ENCODE measurements at regions not wholly inside any gene's neighbourhood (a gene's known extent, or its start where the extent isn't known, plus 50 kb on each side); places are given as distances from the start of the nearest gene placed in this dataset.

DNA sequence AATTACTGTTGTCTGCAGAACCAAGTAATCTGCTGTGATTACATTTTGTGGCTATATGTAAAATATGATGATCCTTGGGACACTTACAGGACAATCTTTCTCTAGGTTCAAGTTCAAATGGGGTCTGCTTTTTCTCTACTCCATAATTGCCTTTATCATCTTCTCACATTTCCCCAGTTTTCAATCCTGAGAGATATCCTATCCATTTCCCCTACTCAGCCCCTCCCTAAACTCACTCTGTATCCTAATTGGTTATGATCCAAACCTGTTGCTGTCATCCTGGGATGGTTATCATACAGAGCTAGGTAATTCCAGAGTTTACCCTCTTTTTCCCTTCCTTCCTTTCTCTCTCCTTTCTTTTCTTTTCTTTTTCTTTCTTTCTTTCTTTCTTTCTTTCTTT is 100.5 kb upstream of the ELAC2 start:
- DNase-seq (ENCODE audit: extremely low read depth, low read depth): no peak
- TF ChIP-seq, protein P1, sequence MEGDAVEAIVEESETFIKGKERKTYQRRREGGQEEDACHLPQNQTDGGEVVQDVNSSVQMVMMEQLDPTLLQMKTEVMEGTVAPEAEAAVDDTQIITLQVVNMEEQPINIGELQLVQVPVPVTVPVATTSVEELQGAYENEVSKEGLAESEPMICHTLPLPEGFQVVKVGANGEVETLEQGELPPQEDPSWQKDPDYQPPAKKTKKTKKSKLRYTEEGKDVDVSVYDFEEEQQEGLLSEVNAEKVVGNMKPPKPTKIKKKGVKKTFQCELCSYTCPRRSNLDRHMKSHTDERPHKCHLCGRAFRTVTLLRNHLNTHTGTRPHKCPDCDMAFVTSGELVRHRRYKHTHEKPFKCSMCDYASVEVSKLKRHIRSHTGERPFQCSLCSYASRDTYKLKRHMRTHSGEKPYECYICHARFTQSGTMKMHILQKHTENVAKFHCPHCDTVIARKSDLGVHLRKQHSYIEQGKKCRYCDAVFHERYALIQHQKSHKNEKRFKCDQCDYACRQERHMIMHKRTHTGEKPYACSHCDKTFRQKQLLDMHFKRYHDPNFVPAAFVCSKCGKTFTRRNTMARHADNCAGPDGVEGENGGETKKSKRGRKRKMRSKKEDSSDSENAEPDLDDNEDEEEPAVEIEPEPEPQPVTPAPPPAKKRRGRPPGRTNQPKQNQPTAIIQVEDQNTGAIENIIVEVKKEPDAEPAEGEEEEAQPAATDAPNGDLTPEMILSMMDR (IDR thresholded peaks at IDR 0.05; ENCODE audit: low read depth, low read length): no peak

DNA sequence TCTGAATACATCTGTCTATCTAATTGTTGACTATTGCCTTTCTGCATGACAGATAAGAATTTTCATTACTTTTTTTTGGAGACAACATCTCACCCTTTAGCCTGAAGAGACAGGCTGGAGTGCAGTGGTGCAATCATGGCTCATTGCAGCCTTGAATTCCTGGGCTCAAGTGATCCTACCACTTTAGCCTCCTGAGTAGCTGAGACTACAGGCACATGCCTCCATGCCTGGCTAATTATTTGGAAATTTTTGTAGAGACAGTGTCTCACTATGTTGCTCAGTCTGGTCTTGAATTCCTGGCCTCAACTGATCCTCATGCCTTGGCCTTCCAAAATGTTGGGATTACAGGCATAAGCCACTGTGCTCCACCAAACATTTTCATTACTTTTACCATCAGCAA is 99.8 kb upstream of the ELAC2 start:
- no peak for DNase-seq (ENCODE audit: extremely low read depth, low read depth)
- TF ChIP-seq, protein P1 (IDR thresholded peaks at IDR 0.05; ENCODE audit: low read depth, low read length): no peak

DNA sequence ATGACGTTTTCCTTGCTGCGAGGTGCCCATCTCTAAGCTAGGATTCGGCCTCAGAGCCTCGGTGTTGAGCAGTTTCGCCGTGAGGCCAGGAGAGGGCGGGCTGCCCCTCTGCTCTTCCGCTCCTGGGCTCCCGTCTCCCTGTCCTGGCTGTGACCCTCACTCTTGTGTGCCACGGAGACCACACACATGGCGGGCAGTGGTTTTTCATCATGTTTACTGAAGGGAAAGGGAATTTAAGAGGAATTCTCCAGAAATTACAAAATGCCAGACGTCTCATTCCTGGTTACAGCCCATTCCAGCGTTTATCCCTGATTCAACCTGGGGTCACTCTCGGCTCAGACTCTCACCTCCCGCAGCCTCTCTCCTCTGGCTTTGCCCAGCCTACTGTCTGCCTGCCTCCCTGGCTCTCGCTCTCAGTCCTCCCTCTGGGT is 96.8 kb upstream of the ELAC2 start:
- peak; percentile 36 for DNase-seq (ENCODE audit: extremely low read depth, low read depth)
- TF ChIP-seq, protein P1 (IDR thresholded peaks at IDR 0.05; ENCODE audit: low read depth, low read length): peak; percentile 96

DNA sequence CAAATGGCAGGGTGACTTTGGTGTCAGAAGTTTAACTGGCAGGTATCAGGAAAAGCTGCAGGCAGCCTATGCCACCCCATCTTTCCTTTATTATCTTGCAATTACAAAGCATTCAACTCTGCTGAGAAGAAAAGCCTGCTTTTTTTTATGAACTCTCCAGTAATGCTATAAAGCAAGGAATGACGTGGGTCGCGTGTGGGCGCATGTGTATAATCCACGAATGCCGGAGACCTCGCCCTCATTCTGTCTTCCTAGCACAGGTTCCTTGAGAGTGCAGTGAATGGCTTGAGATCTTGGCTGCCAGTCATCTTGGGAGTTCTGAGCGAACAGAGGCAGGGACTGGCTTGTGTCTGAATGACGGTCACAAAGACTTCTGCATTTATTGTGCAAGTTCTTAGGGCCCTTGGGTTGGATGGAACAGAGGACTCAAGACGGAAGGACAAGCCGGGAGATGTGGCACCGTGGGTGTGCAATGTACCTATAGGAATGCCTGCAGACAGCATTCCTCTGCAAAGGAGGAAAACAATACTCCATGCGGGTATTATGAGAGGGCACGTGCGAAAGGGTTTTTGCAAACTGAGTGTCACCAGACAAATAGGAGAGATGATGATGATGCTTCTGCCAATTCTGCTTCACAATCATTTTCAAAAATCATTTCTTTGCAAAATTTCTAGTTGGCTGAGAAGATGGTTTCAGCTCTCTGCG is 96.1 kb upstream of the ELAC2 start:
- no peak for DNase-seq (ENCODE audit: extremely low read depth, low read depth)
- TF ChIP-seq, protein P1 (IDR thresholded peaks at IDR 0.05; ENCODE audit: low read depth, low read length): no peak

DNA sequence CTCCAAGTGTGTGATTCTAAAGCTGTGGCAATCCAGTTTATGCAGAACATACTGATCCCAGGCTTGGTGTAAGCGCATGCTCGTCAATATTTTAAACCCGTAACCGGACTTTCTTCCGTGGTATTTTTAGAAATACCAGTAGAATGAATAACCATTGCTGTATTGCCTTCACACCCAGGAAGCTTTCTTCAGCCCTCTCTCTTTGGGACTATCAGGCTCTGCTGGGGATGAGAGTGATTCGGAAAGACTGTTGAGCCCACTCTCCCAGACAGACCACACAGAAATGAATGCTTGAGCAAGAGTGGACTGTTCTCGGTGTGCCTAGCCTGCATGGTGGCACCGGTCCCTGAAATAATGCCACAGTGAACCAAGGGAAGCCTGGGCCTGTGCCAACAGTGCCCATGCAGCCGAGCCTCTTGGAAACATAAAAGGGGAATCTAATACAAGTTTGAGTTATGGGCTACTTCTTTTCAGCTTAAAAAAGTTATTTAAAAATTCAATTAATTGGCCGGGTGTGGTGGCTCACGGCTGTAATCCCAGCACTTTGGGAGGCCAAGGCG is 89.9 kb upstream of the ELAC2 start:
- DNase-seq (ENCODE audit: extremely low read depth, low read depth): no peak
- TF ChIP-seq, protein P1 (IDR thresholded peaks at IDR 0.05; ENCODE audit: low read depth, low read length): no peak

DNA sequence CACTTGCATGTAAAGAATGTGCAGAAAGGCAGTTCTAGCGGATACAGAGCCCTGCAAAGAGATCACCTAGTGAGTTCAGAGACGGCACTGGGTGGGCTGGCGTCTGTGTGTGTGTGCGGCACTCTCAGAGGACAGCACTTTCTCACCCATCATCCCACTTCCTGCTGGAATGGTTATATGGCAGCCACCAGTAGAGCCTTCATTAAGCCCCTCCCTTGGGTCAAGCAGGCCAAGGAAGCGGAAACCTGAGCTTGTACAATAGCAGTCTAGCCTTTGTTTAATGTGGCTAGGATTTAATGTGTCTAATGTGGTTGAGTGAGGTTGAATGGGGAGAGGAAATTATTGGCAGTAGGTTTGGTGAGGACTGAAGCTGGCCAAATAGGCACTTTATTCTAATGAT is 88.3 kb upstream of the ELAC2 start:
- TF ChIP-seq, protein P1 (IDR thresholded peaks at IDR 0.05; ENCODE audit: low read depth, low read length): no peak
- DNase-seq (ENCODE audit: extremely low read depth, low read depth): no peak

DNA sequence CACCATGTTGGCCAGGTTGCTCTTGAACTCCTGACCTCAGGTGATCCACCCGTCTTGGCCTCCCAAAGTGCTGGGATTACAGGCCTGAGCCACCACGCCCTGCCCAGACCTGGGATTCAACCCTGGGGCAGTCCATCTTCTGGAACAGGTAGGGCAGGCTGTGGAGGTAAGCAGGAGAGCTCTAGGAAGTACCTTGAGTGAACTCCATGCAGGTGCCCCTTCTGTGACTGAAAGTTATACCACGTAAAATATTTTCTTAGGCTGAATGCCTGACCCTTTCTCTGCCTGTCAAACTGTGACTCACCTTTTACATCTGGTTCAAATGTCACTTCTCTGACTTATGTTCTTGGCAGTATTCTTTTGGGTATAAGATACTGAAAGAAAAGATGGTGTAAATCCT is 86.7 kb upstream of the ELAC2 start:
- DNase-seq (ENCODE audit: extremely low read depth, low read depth): no peak
- TF ChIP-seq, protein P1 (IDR thresholded peaks at IDR 0.05; ENCODE audit: low read depth, low read length): no peak
